ENCODE measurements at regions not wholly inside any gene's neighbourhood (a gene's known extent, or its start where the extent isn't known, plus 50 kb on each side); places are given as distances from the start of the nearest gene placed in this dataset.

GRCh38 chr5:124876566-124876965, 130.1 kb upstream of the ZNF608 start:
- TF ChIP-seq CTCF (IDR thresholded peaks at IDR 0.05; ENCODE audit: control extremely low read depth, extremely low read depth), result no peak
- no peaks in the 10 kb centered on the region for H3K9me3 ChIP-seq (ENCODE audit: control insufficient read depth in 4 of 4, insufficient read depth in 3 of 4, low read length in 3 of 4)
- ATAC-seq (ENCODE audit: insufficient read depth, low FRiP score) (no peak), DNase-seq (no peak)
- peaks cover 0 to 15% (median 9%) of the 10 kb centered on the region in 5 donors for H3K4me1 ChIP-seq (ENCODE audit: control insufficient read depth in 5 of 5, insufficient read depth in 5 of 5, low read length in 5 of 5)
- no peak overlapping the region for H3K9ac ChIP-seq (ENCODE audit: insufficient read depth in 1 of 2, low read length in 2 of 2)
- no peak overlapping the region for H3K27ac ChIP-seq (ENCODE audit: low read depth in 1 of 2, low read length in 1 of 2)
- no peaks in the 10 kb centered on the region for H3K36me3 ChIP-seq (ENCODE audit: control insufficient read depth in 4 of 4, insufficient read depth in 4 of 4, low read length in 4 of 4)
- H3K27me3 ChIP-seq (ENCODE audit: control insufficient read depth in 3 of 3, insufficient read depth in 3 of 3, low read length in 2 of 3), result no peaks in the 10 kb centered on the region
- 95 to 100% methylated on average over 1 of the region's 1 CpG for WGBS, 2 donors
- H3K4me3 ChIP-seq, result no peak overlapping the region

- TF ChIP-seq CTCF (IDR thresholded peaks at IDR 0.05; ENCODE audit: control extremely low read depth, extremely low read depth), result no peak
- H3K9ac ChIP-seq (ENCODE audit: insufficient read depth in 1 of 2, low read length in 2 of 2), result no peak overlapping the region
- ATAC-seq (ENCODE audit: insufficient read depth, low FRiP score) (no peak), DNase-seq (no peak)
- no peaks in the 10 kb centered on the region for H3K27me3 ChIP-seq (ENCODE audit: control insufficient read depth in 3 of 3, insufficient read depth in 3 of 3, low read length in 2 of 3)
- H3K36me3 ChIP-seq (ENCODE audit: control insufficient read depth in 4 of 4, insufficient read depth in 4 of 4, low read length in 4 of 4), result no peaks in the 10 kb centered on the region
- no peak overlapping the region for H3K27ac ChIP-seq (ENCODE audit: low read depth in 1 of 2, low read length in 1 of 2)
- no peaks in the 10 kb centered on the region for H3K9me3 ChIP-seq (ENCODE audit: control insufficient read depth in 4 of 4, insufficient read depth in 3 of 4, low read length in 3 of 4)
- WGBS, 2 donors, result 92 to 96% methylated on average over 2 of the region's 2 CpGs
- no peak overlapping the region for H3K4me3 ChIP-seq
- peaks cover 0 to 13% (median 7%) of the 10 kb centered on the region in 5 donors for H3K4me1 ChIP-seq (ENCODE audit: control insufficient read depth in 5 of 5, insufficient read depth in 5 of 5, low read length in 5 of 5)
These were observed 130.5 kb upstream of the ZNF608 start for GRCh38 chr5:124876983-124877382.

GRCh38 chr5:124877501-124878146, 131.2 kb upstream of the ZNF608 start:
- WGBS, 2 donors, result 95% methylated on average over 7 of the region's 7 CpGs
- no peak overlapping the region for H3K27ac ChIP-seq (ENCODE audit: low read depth in 1 of 2, low read length in 1 of 2)
- no peaks in the 10 kb centered on the region for H3K9me3 ChIP-seq (ENCODE audit: control insufficient read depth in 4 of 4, insufficient read depth in 3 of 4, low read length in 3 of 4)
- DNase-seq (no peak), ATAC-seq (ENCODE audit: insufficient read depth, low FRiP score) (no peak)
- no peak overlapping the region for H3K9ac ChIP-seq (ENCODE audit: insufficient read depth in 1 of 2, low read length in 2 of 2)
- H3K4me3 ChIP-seq, result no peak overlapping the region
- H3K36me3 ChIP-seq (ENCODE audit: control insufficient read depth in 4 of 4, insufficient read depth in 4 of 4, low read length in 4 of 4), result no peaks in the 10 kb centered on the region
- TF ChIP-seq CTCF (IDR thresholded peaks at IDR 0.05; ENCODE audit: control extremely low read depth, extremely low read depth), result no peak
- H3K4me1 ChIP-seq (ENCODE audit: control insufficient read depth in 5 of 5, insufficient read depth in 5 of 5, low read length in 5 of 5), result peaks cover 0 to 7% (median 2%) of the 10 kb centered on the region in 5 donors
- no peaks in the 10 kb centered on the region for H3K27me3 ChIP-seq (ENCODE audit: control insufficient read depth in 3 of 3, insufficient read depth in 3 of 3, low read length in 2 of 3)

All from lung (tissue), 11 donors.